ENCODE measurements at regions not wholly inside any gene's neighbourhood (a gene's known extent, or its start where the extent isn't known, plus 50 kb on each side); places are given as distances from the start of the nearest gene placed in this dataset.

DNA sequence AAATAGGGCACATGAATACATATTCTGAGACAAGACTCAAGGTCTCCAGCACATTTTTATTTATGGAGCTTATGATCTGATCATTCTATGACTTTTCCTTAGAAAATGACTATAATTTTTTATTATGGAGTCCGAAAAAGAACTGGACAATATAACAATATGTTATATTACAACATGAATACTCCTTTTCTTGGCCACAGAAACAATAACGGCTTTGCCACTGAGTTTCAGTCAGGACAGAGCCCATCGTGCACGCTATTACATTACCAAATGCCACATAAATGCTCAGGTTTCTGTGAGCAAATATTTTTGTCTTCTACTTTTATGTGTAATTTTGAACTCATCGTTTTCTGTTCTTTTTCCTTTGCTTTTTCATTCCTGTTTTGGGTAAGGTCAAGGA lies 509.2 kb upstream of the ZEB2 start:
- no peak for DNase-seq
- H3K4me3 ChIP-seq: no peak overlapping the region
- H3K36me3 ChIP-seq: no peaks in the 10 kb centered on the region
- ATAC-seq: no peak
- H3K9me3 ChIP-seq: no peaks in the 10 kb centered on the region
- TF ChIP-seq, protein P1, sequence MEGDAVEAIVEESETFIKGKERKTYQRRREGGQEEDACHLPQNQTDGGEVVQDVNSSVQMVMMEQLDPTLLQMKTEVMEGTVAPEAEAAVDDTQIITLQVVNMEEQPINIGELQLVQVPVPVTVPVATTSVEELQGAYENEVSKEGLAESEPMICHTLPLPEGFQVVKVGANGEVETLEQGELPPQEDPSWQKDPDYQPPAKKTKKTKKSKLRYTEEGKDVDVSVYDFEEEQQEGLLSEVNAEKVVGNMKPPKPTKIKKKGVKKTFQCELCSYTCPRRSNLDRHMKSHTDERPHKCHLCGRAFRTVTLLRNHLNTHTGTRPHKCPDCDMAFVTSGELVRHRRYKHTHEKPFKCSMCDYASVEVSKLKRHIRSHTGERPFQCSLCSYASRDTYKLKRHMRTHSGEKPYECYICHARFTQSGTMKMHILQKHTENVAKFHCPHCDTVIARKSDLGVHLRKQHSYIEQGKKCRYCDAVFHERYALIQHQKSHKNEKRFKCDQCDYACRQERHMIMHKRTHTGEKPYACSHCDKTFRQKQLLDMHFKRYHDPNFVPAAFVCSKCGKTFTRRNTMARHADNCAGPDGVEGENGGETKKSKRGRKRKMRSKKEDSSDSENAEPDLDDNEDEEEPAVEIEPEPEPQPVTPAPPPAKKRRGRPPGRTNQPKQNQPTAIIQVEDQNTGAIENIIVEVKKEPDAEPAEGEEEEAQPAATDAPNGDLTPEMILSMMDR (IDR thresholded peaks at IDR 0.05): no peak
- no peak overlapping the region for H3K27ac ChIP-seq
- no peaks in the 10 kb centered on the region for H3K27me3 ChIP-seq
- intact Hi-C loops (cut with DNase I): no loop called here
- H3K4me1 ChIP-seq: peaks cover 11% of the 10 kb centered on the region

GRCh38 chr2:145028101-145028920 lies 508.4 kb upstream of the ZEB2 start:
- TF ChIP-seq, protein P1 (IDR thresholded peaks at IDR 0.05): no peak
- peaks cover 11% of the 10 kb centered on the region for H3K4me1 ChIP-seq
- H3K4me3 ChIP-seq: no peak overlapping the region
- ATAC-seq (no peak), DNase-seq (no peak)
- H3K9me3 ChIP-seq: no peaks in the 10 kb centered on the region
- intact Hi-C loops (cut with DNase I): no loop called here
- H3K27me3 ChIP-seq: no peaks in the 10 kb centered on the region
- no peak overlapping the region for H3K27ac ChIP-seq
- H3K36me3 ChIP-seq: no peaks in the 10 kb centered on the region

DNA sequence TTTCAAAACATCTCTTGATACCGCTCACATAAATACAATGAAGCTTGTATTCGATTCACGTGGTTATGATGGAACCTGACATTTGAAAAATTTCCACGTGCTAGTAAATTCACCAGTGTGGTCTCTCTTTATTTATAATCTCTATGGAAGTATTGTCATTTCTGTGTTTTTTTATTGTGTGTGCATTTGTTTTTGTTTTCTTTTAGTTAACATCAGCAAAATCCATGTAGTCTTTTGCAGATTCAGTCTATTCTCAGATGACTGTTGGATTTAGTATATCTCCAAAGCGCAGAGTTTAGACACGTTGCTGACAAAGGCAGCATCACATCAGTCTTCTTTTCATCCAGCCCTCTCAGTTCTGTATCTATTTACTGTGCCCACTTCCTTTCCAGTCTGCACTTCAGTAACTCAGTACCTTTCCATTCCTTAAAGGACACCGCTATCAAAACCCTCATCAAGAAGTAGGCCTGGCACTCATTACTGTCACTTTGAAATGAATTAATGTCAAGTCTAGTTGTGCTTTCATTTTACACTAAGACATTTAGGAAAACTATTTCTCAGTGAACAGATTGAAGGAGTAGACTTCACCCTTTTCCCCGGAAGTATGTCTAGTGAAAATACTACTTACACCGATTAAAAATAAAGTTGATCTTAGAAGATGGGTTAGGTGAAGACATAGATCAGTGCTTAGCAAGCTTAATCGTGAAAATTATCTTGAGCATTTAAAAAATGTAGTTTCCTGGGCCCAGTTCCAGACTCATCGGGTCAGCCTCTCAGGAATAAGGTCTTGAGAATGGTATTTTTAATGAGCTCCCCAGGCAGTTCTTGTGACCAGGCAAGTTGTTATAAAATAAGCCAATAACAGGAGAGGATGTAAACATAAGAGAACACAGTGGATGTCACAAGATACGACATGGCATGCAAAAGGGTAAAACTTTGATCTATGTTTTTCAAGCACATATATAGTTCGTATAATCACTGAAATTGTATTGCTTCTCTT lies 506.8 kb upstream of the ZEB2 start:
- Histone ChIP-seq H3K27me3 (no peaks in the 10 kb centered on the region), H3K4me1 (peaks cover 11% of the 10 kb centered on the region), H3K4me3 (no peak overlapping the region), H3K27ac (no peak overlapping the region), H3K9me3 (no peaks in the 10 kb centered on the region), H3K36me3 (no peaks in the 10 kb centered on the region)
- ATAC-seq (no peak), DNase-seq (no peak)
- TF ChIP-seq, protein P1 (IDR thresholded peaks at IDR 0.05): no peak
- intact Hi-C loops (cut with DNase I): no loop called here

GRCh38 chr2:145025382-145025781 lies 505.5 kb upstream of the ZEB2 start:
- Histone ChIP-seq H3K36me3 (no peaks in the 10 kb centered on the region), H3K4me1 (peaks cover 11% of the 10 kb centered on the region), H3K27me3 (no peaks in the 10 kb centered on the region), H3K27ac (no peak overlapping the region), H3K9me3 (no peaks in the 10 kb centered on the region), H3K4me3 (no peak overlapping the region)
- intact Hi-C loops (cut with DNase I): no loop called here
- DNase-seq (no peak), ATAC-seq (no peak)
- TF ChIP-seq, protein P1 (IDR thresholded peaks at IDR 0.05): no peak

DNA sequence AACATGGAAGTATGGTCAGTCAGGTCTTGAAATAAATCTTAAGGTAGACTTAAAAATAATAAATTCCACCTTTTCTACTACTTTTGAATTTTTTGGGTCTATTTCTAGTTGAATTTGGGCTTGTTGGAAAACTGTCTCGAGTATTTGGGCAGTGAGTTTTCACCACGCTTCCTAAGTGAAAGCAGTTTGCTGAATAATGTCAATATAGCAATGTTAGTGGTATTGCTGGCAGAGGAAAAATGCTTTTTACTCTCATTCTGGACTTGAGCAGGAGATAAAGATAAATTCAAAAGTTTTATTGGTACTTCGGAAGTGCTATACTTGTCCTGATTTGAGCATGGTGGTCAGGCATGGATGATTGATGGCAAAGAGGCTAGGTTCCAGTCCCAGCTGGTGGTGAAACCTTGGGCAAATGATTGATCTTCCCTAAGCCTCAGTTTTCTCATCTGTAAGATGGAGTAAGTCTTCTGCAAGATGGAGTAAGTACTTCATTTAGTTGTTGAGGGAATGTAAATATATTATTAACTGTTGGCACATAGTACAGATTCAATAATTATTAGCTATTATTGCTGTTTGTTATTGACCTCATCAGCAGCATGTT lies 503.5 kb upstream of the ZEB2 start:
- Histone ChIP-seq H3K4me1 (no peaks in the 10 kb centered on the region), H3K27me3 (no peaks in the 10 kb centered on the region), H3K36me3 (no peaks in the 10 kb centered on the region), H3K9me3 (no peaks in the 10 kb centered on the region), H3K4me3 (no peak overlapping the region), H3K27ac (no peak overlapping the region)
- intact Hi-C loops (cut with DNase I): no loop called here
- TF ChIP-seq, protein P1 (IDR thresholded peaks at IDR 0.05): no peak
- DNase-seq (no peak), ATAC-seq (no peak)
